Neural cell (in vitro differentiated cells): ENCODE measurements at regions not wholly inside any gene's neighbourhood (a gene's known extent, or its start where the extent isn't known, plus 50 kb on each side); places are given as distances from the start of the nearest gene placed in this dataset.

ENCODE experiments used
- H2AFZ ChIP-seq: fragments of 200-600, 300-800 bp; sonication (generic), shearing (Covaris generic); 2 replicates; pipeline ENCODE4 v1.6.0; 2014; ENCODE audit warnings: low read depth, mild to moderate bottlenecking, antibody characterized with exemption, low read length, moderate library complexity
- H3F3A ChIP-seq: fragments of 200-600 bp; shearing (Covaris generic); 2 replicates; pipeline ENCODE4 v1.6.1; 2016; ENCODE audit warnings: mild to moderate bottlenecking, moderate library complexity, mixed read lengths, antibody characterized with exemption, low read length; ENCODE audit not compliant: insufficient read depth, poor library complexity, severe bottlenecking
- H3K27ac ChIP-seq: fragments of 200-600, 300-800 bp; sonication (generic), shearing (Covaris generic); 2 replicates; pipeline ENCODE4 v1.5.1; 2014; ENCODE audit warnings: mild to moderate bottlenecking, low read length, moderate library complexity
- H3K27me3 ChIP-seq: fragments of 300-800, 200-600 bp; sonication (generic), shearing (Covaris generic); 2 replicates; pipeline ENCODE4 v1.6.0; 2014; ENCODE audit warnings: mild to moderate bottlenecking, low read depth, low read length, moderate library complexity; ENCODE audit not compliant: insufficient read depth
- H3K36me3 ChIP-seq: fragments of 300-800, 200-600 bp; sonication (generic), shearing (Covaris generic); 2 replicates; pipeline ENCODE4 v1.5.1; 2014; ENCODE audit warnings: mild to moderate bottlenecking, antibody characterized with exemption, low read length, moderate library complexity; ENCODE audit not compliant: insufficient read depth
- H3K4me2 ChIP-seq: fragments of 300-800, 200-600 bp; sonication (generic), shearing (Covaris generic); 2 replicates; pipeline ENCODE4 v1.6.0; 2014; ENCODE audit warnings: mild to moderate bottlenecking, low read length
- H3K4me3 ChIP-seq: fragments of 300-800, 200-600 bp; sonication (generic), shearing (Covaris generic); 2 replicates; pipeline ENCODE4 v1.5.1; 2014; ENCODE audit warnings: mild to moderate bottlenecking, low read length, moderate library complexity
- H3K79me2 ChIP-seq: fragments of 200-600 bp; shearing (Covaris generic); replicated peaks from 2 replicates; pipeline ENCODE4 v1.6.0; 2014; ENCODE audit warnings: mild to moderate bottlenecking, low read length, moderate library complexity; ENCODE audit not compliant: insufficient read depth
- H3K9ac ChIP-seq: fragments of 300-800, 200-600 bp; sonication (generic), shearing (Covaris generic); 2 replicates; pipeline ENCODE4 v1.6.1; 2016; ENCODE audit warnings: mild to moderate bottlenecking, low read length, mixed read lengths
- H3K9me2 ChIP-seq: fragments of 200-600 bp; shearing (Covaris generic); 2 replicates; pipeline ENCODE4 v1.6.1; 2016; ENCODE audit warnings: mild to moderate bottlenecking, low read length, mixed read lengths; ENCODE audit not compliant: insufficient read depth
- H3K9me3 ChIP-seq: fragments of 200-600, 300-800 bp; sonication (generic), shearing (Covaris generic); 2 replicates; pipeline ENCODE4 v1.6.1; 2016; ENCODE audit warnings: mild to moderate bottlenecking, mixed run types, low read length, moderate library complexity, mixed read lengths
- H4K20me1 ChIP-seq: fragments of 200-600 bp; shearing (Covaris generic); 2 replicates; pipeline ENCODE4 v1.6.1; 2016; ENCODE audit warnings: mild to moderate bottlenecking, mixed run types; ENCODE audit not compliant: insufficient read depth
- EP300 ChIP-seq: fragments of 450-650 bp; conservative IDR thresholded peaks from 2 replicates; pipeline ENCODE4 v1.6.1; 2014; ENCODE audit warnings: antibody characterized with exemption, mild to moderate bottlenecking, moderate library complexity; ENCODE audit not compliant: poor library complexity, severe bottlenecking
- EZH2 ChIP-seq: fragments of 200-600, 300-800 bp; shearing (Covaris generic), sonication (generic); IDR thresholded peaks from 2 replicates; pipeline ENCODE4 v1.6.1; 2014; ENCODE audit warnings: antibody characterized with exemption, low read length, borderline replicate concordance, mild to moderate bottlenecking; ENCODE audit not compliant: insufficient read depth, poor library complexity, severe bottlenecking
- MXI1 ChIP-seq: fragments of 450-650 bp; conservative IDR thresholded peaks from 2 replicates; pipeline ENCODE4 v1.6.1; 2014; ENCODE audit warnings: antibody characterized with exemption, mild to moderate bottlenecking; ENCODE audit not compliant: poor library complexity, severe bottlenecking
- POLR2AphosphoS5 ChIP-seq: IDR thresholded peaks from 2 replicates; pipeline ENCODE4 v1.6.1; 2012
- RAD21 ChIP-seq: fragments of 450-650 bp; conservative IDR thresholded peaks from 2 replicates; pipeline ENCODE4 v1.6.1; 2014; ENCODE audit warnings: antibody characterized with exemption, mild to moderate bottlenecking, moderate library complexity
- SMC3 ChIP-seq: fragments of 450-650 bp; conservative IDR thresholded peaks from 2 replicates; pipeline ENCODE4 v1.6.1; 2014; ENCODE audit warnings: antibody characterized with exemption, mild to moderate bottlenecking, moderate library complexity; ENCODE audit not compliant: poor library complexity
- TAF1 ChIP-seq: IDR thresholded peaks from 2 replicates; pipeline ENCODE4 v1.6.1; 2012; ENCODE audit warnings: low read depth
- TF ChIP-seq, protein P1 (sequence below): IDR thresholded peaks from 2 replicates; pipeline ENCODE4 v1.6.1; 2012; ENCODE audit warnings: borderline replicate concordance
- TF ChIP-seq, protein P2 (sequence below): fragments of 450-650 bp; IDR thresholded peaks from 2 replicates; pipeline ENCODE4 v1.5.1; 2014; ENCODE audit warnings: antibody characterized with exemption, mild to moderate bottlenecking, moderate library complexity; ENCODE audit not compliant: poor library complexity, severe bottlenecking

DNA sequence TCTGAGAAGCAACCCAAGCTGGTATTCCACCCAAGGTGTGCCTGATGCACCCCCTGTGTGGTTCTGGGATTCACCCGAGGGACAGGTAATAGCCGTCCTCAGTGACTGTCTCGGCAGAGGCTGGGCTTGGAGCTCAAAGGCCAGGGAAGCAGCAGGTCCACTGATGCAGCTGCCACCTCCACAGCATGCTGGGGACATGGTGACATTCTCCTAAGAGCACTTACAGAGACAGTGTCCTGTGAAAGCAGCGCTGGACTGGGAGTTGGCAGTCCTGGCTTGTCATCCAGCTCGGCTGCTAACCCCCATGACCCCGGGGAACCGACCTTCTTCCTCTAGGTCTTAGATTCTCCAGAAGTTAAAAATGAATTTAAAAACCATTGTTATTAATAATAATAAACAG lies 72.8 kb downstream of the RPUSD4 start:
- TF ChIP-seq EP300, result no peak
- Histone ChIP-seq H4K20me1 (no peaks in the 10 kb centered on the region), H3K9me3 (no peaks in the 10 kb centered on the region), H3K27ac (no peak overlapping the region), H3K9ac (no peak overlapping the region), H3K9me2 (no peaks in the 10 kb centered on the region), H3F3A (no peaks in the 10 kb centered on the region), H2AFZ (no peak overlapping the region), H3K4me3 (no peak overlapping the region), H3K79me2 (no peaks in the 10 kb centered on the region), H3K36me3 (no peaks in the 10 kb centered on the region), H3K27me3 (no peaks in the 10 kb centered on the region), H3K4me2 (no peak overlapping the region)

DNA sequence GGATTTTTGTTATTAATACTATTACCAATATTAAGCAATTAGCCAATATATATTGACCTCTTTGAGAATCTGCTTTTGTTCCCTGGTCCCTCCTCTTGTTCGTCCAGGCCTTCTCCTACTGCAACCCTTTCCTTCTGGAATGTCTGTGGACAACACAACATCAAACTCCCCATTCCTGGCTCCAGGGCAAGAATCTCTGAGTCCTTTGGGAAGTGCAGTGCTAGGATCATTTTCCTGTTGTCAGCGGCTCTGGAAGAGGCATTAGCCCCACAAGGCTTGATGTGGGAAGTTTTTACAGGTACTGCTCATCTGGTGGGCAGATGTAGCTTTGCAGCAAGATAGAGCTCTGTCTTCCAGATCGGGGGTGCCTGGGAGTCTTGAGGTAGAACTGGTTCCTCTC lies 74.3 kb downstream of the RPUSD4 start:
- H3K9me2 ChIP-seq, result no peaks in the 10 kb centered on the region
- no peak overlapping the region for H2AFZ ChIP-seq
- no peaks in the 10 kb centered on the region for H4K20me1 ChIP-seq
- TF ChIP-seq MXI1, result no peak
- no peak for TF ChIP-seq POLR2AphosphoS5
- TF ChIP-seq, protein P1, sequence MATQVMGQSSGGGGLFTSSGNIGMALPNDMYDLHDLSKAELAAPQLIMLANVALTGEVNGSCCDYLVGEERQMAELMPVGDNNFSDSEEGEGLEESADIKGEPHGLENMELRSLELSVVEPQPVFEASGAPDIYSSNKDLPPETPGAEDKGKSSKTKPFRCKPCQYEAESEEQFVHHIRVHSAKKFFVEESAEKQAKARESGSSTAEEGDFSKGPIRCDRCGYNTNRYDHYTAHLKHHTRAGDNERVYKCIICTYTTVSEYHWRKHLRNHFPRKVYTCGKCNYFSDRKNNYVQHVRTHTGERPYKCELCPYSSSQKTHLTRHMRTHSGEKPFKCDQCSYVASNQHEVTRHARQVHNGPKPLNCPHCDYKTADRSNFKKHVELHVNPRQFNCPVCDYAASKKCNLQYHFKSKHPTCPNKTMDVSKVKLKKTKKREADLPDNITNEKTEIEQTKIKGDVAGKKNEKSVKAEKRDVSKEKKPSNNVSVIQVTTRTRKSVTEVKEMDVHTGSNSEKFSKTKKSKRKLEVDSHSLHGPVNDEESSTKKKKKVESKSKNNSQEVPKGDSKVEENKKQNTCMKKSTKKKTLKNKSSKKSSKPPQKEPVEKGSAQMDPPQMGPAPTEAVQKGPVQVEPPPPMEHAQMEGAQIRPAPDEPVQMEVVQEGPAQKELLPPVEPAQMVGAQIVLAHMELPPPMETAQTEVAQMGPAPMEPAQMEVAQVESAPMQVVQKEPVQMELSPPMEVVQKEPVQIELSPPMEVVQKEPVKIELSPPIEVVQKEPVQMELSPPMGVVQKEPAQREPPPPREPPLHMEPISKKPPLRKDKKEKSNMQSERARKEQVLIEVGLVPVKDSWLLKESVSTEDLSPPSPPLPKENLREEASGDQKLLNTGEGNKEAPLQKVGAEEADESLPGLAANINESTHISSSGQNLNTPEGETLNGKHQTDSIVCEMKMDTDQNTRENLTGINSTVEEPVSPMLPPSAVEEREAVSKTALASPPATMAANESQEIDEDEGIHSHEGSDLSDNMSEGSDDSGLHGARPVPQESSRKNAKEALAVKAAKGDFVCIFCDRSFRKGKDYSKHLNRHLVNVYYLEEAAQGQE, result no peak
- TF ChIP-seq SMC3, result no peak
- TF ChIP-seq, protein P2, sequence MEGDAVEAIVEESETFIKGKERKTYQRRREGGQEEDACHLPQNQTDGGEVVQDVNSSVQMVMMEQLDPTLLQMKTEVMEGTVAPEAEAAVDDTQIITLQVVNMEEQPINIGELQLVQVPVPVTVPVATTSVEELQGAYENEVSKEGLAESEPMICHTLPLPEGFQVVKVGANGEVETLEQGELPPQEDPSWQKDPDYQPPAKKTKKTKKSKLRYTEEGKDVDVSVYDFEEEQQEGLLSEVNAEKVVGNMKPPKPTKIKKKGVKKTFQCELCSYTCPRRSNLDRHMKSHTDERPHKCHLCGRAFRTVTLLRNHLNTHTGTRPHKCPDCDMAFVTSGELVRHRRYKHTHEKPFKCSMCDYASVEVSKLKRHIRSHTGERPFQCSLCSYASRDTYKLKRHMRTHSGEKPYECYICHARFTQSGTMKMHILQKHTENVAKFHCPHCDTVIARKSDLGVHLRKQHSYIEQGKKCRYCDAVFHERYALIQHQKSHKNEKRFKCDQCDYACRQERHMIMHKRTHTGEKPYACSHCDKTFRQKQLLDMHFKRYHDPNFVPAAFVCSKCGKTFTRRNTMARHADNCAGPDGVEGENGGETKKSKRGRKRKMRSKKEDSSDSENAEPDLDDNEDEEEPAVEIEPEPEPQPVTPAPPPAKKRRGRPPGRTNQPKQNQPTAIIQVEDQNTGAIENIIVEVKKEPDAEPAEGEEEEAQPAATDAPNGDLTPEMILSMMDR, result no peak
- TF ChIP-seq EP300, result no peak
- TF ChIP-seq EZH2, result no peak
- TF ChIP-seq RAD21, result no peak
- TF ChIP-seq TAF1, result no peak
- no peaks in the 10 kb centered on the region for H3K9me3 ChIP-seq
- H3K79me2 ChIP-seq, result no peaks in the 10 kb centered on the region
- no peaks in the 10 kb centered on the region for H3K27me3 ChIP-seq
- H3K27ac ChIP-seq, result no peak overlapping the region
- no peak overlapping the region for H3K4me3 ChIP-seq
- no peak overlapping the region for H3K9ac ChIP-seq
- no peak overlapping the region for H3K4me2 ChIP-seq
- H3K36me3 ChIP-seq, result no peaks in the 10 kb centered on the region
- H3F3A ChIP-seq, result no peaks in the 10 kb centered on the region

DNA sequence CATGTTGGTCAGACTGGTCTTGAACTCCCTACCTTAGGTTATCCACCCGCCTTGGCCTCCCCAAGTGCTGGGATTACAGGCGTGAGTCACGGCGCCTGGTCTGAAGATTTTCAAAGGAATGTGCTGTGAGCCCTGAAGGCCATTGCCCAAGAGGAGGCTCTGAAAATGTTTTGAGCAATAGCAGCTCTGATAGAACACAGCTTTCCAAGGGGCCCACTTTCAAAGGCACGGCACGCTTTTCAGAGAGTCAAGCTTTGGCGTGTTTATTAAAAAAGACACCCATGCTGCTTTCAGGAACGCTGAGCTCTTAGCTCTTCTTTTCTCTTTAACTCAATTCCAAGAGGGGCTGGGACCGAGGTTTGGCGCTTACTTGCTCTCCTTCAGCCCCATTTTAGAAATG lies 73.8 kb upstream of the CDON start:
- Histone ChIP-seq H2AFZ (no peak overlapping the region), H3K27me3 (no peaks in the 10 kb centered on the region), H3F3A (no peaks in the 10 kb centered on the region), H3K79me2 (no peaks in the 10 kb centered on the region), H3K9ac (no peak overlapping the region), H3K9me2 (no peaks in the 10 kb centered on the region), H4K20me1 (no peaks in the 10 kb centered on the region), H3K36me3 (no peaks in the 10 kb centered on the region), H3K27ac (no peak overlapping the region), H3K4me3 (no peak overlapping the region), H3K4me2 (no peak overlapping the region), H3K9me3 (no peaks in the 10 kb centered on the region)
- TF ChIP-seq, protein P2, result no peak
- no peak for TF ChIP-seq TAF1
- TF ChIP-seq POLR2AphosphoS5, result no peak
- no peak for TF ChIP-seq EP300
- no peak for TF ChIP-seq RAD21
- no peak for TF ChIP-seq EZH2
- TF ChIP-seq, protein P1, result no peak
- no peak for TF ChIP-seq SMC3
